H54 (cell line): ENCODE measurements at regions not wholly inside any gene's neighbourhood (a gene's known extent, or its start where the extent isn't known, plus 50 kb on each side); places are given as distances from the start of the nearest gene placed in this dataset.
"Not testable (repeated sequence)": the region's sequence is repeated elsewhere in the genome, so short reads cannot be mapped to it uniquely, and the experiment has no call there.

Experiments
- DNase-seq: peaks from one replicate; pipeline ENCODE4 v3.0.0; 2011; ENCODE audit warnings: low spot score, mixed read lengths; ENCODE audit not compliant: insufficient read length
- FAIRE-seq: peaks from 3 replicates; lab custom pipeline; 2011; peaks lifted over from hg19 to GRCh38; lab: Jason Lieb, UNC
- POLR2A ChIP-seq: IDR thresholded peaks from 2 replicates; pipeline ENCODE4 v1.6.1; 2011; ENCODE audit warnings: low read depth, mild to moderate bottlenecking, low read length

GRCh38 chr6:11934638-11935037 lies 77.5 kb upstream of the HIVEP1 start:
- TF ChIP-seq POLR2A = no peak
- DNase-seq = no peak
- FAIRE-seq = no peak

GRCh38 chr6:11932892-11933291 lies 79.2 kb upstream of the HIVEP1 start:
- not testable (repeated sequence) for DNase-seq, FAIRE-seq

- DNase-seq (no peak), FAIRE-seq (no peak)
- TF ChIP-seq POLR2A = no peak
Observed at GRCh38 chr6:11931296-11932035, 80.6 kb upstream of the HIVEP1 start.

- not testable (repeated sequence) for FAIRE-seq
Observed at GRCh38 chr6:11930834-11931233, 81.3 kb upstream of the HIVEP1 start.

GRCh38 chr6:11930240-11930639 lies 81.9 kb upstream of the HIVEP1 start:
- DNase-seq (no peak), FAIRE-seq (no peak)
- TF ChIP-seq POLR2A = no peak

More at GRCh38 chr6:11930834-11931233, 81.3 kb upstream of the HIVEP1 start:
- not testable (repeated sequence) for DNase-seq

GRCh38 chr6:11929241-11929835 lies 82.8 kb upstream of the HIVEP1 start:
- FAIRE-seq (no peak), DNase-seq (no peak)
- TF ChIP-seq POLR2A = no peak

- no peak for FAIRE-seq
- no peak for TF ChIP-seq POLR2A
Observed at GRCh38 chr6:11926594-11927407, 85.3 kb upstream of the HIVEP1 start.

GRCh38 chr6:11925805-11926204 lies 86.3 kb upstream of the HIVEP1 start:
- TF ChIP-seq POLR2A = no peak
- DNase-seq = no peak

More at GRCh38 chr6:11926594-11927407, 85.3 kb upstream of the HIVEP1 start:
- DNase-seq = no peak

GRCh38 chr6:11923621-11924020 lies 88.5 kb upstream of the HIVEP1 start:
- FAIRE-seq = no peak
- no peak for DNase-seq
- TF ChIP-seq POLR2A = no peak

More at GRCh38 chr6:11925805-11926204, 86.3 kb upstream of the HIVEP1 start:
- no peak for FAIRE-seq

GRCh38 chr6:11922901-11923300 lies 89.2 kb upstream of the HIVEP1 start:
- no peak for DNase-seq
- no peak for TF ChIP-seq POLR2A
- FAIRE-seq = no peak

GRCh38 chr6:11921751-11922150 lies 90.4 kb upstream of the HIVEP1 start:
- FAIRE-seq = no peak
- DNase-seq = no peak

GRCh38 chr6:11921017-11921438 lies 91.1 kb upstream of the HIVEP1 start:
- FAIRE-seq (peak; percentile 96), DNase-seq (peak; percentile 90)
- TF ChIP-seq POLR2A = no peak

More at GRCh38 chr6:11921751-11922150, 90.4 kb upstream of the HIVEP1 start:
- TF ChIP-seq POLR2A = no peak

GRCh38 chr6:11920566-11920965 lies 91.5 kb upstream of the HIVEP1 start:
- no peak for TF ChIP-seq POLR2A
- no peak for DNase-seq
- no peak for FAIRE-seq
